NB4 (cell line): ENCODE measurements at regions not wholly inside any gene's neighbourhood (a gene's known extent, or its start where the extent isn't known, plus 50 kb on each side); places are given as distances from the start of the nearest gene placed in this dataset.
"Not testable (repeated sequence)": the region's sequence is repeated elsewhere in the genome, so short reads cannot be mapped to it uniquely, and the experiment has no call there.

Source experiments
- DNase-seq: peaks from one replicate; pipeline ENCODE4 v3.0.0; 2010; ENCODE audit warnings: low read depth
- H3K4me3 ChIP-seq: one replicate; pipeline ENCODE4 v1.5.1; 2011; ENCODE audit warnings: mild to moderate bottlenecking, low read depth, low read length, moderate library complexity
- CTCF ChIP-seq: IDR thresholded peaks from one replicate; pipeline ENCODE4 v1.5.1; 2012; ENCODE audit warnings: low read depth, low read length
- MAX ChIP-seq: IDR thresholded peaks from 2 replicates; pipeline ENCODE4 v1.6.1; 2011; ENCODE audit warnings: low read depth, low read length
- MYC ChIP-seq: IDR thresholded peaks from 2 replicates; pipeline ENCODE4 v1.6.1; 2011; ENCODE audit warnings: low read depth, low read length
- POLR2A ChIP-seq: IDR thresholded peaks from 2 replicates; pipeline ENCODE4 v1.6.1; 2011; ENCODE audit warnings: mild to moderate bottlenecking; ENCODE audit not compliant: insufficient read length; ENCODE audit errors: extremely low read depth

- no peak for DNase-seq
- TF ChIP-seq POLR2A (no peak), CTCF (no peak), MYC (no peak), MAX (no peak)
- H3K4me3 ChIP-seq = no peak overlapping the region
These were observed 66.1 kb downstream of the RBMX2 start for GRCh38 chrX:130467936-130468335.

GRCh38 chrX:130468395-130468923 lies 66.7 kb downstream of the RBMX2 start:
- H3K4me3 ChIP-seq = no peak overlapping the region
- DNase-seq = no peak
- TF ChIP-seq POLR2A (no peak), MYC (no peak), MAX (no peak), CTCF (no peak)

GRCh38 chrX:130482871-130483270 lies 81.1 kb downstream of the RBMX2 start:
- H3K4me3 ChIP-seq = no peak overlapping the region
- no peak for TF ChIP-seq POLR2A
- TF ChIP-seq MYC = no peak
- no peak for TF ChIP-seq MAX
- no peak for TF ChIP-seq CTCF
- DNase-seq = no peak

- TF ChIP-seq CTCF = no peak
- no peak for TF ChIP-seq POLR2A
- TF ChIP-seq MYC = no peak
- TF ChIP-seq MAX = no peak
- no peak for DNase-seq
- H3K4me3 ChIP-seq = no peak overlapping the region
These were observed 84.1 kb downstream of the RBMX2 start for GRCh38 chrX:130485870-130486269.

GRCh38 chrX:130495502-130495901 lies 93.7 kb downstream of the RBMX2 start:
- H3K4me3 ChIP-seq = not testable (repeated sequence)

GRCh38 chrX:130497531-130497930 lies 95.7 kb downstream of the RBMX2 start:
- TF ChIP-seq MYC (no peak), CTCF (no peak), MAX (no peak), POLR2A (no peak)
- DNase-seq = no peak

More at GRCh38 chrX:130495502-130495901, 93.7 kb downstream of the RBMX2 start:
- not testable (repeated sequence) for DNase-seq

More at GRCh38 chrX:130497531-130497930, 95.7 kb downstream of the RBMX2 start:
- H3K4me3 ChIP-seq = no peak overlapping the region
